ENCODE measurements at regions not wholly inside any gene's neighbourhood (a gene's known extent, or its start where the extent isn't known, plus 50 kb on each side); places are given as distances from the start of the nearest gene placed in this dataset.

GRCh38 chr6:96301781-96302180 is 219.8 kb upstream of the UFL1 start:
- H4K20me1 ChIP-seq (ENCODE audit: low read length), result no peaks in the 10 kb centered on the region
- no peaks in the 10 kb centered on the region for H3K79me2 ChIP-seq (ENCODE audit: low read length)
- no peak overlapping the region for H2AFZ ChIP-seq (ENCODE audit: low read length)
- no peak overlapping the region for H3K4me3 ChIP-seq (ENCODE audit: low read length)
- POLR2A ChIA-PET (ENCODE audit: unreplicated experiment), result no interaction called here
- no peaks in the 10 kb centered on the region for H3K36me3 ChIP-seq (ENCODE audit: low read depth, low read length)
- no peak overlapping the region for H3K9ac ChIP-seq (ENCODE audit: low read length)
- TF ChIP-seq CTCF (conservative IDR thresholded peaks at IDR 0.05; ENCODE audit: low read depth, low read length), result no peak
- TF ChIP-seq EZH2phosphoT487 (IDR thresholded peaks at IDR 0.05; ENCODE audit: borderline replicate concordance, low read length), result no peak
- TF ChIP-seq EZH2 (IDR thresholded peaks at IDR 0.05; ENCODE audit: low read length, unreplicated experiment), result no peak
- intact Hi-C loops (cut with micrococcal nuclease), result no loop called here
- no peaks in the 10 kb centered on the region for H3F3A ChIP-seq (ENCODE audit: low read length, unreplicated experiment)
- no peak for ATAC-seq
- no peaks in the 10 kb centered on the region for H3K9me2 ChIP-seq (replicated peaks; ENCODE audit: low read length)
- no peaks in the 10 kb centered on the region for H3K9me3 ChIP-seq (ENCODE audit: low read length)
- CTCF ChIA-PET, result no interaction called here
- no peak overlapping the region for H3K4me2 ChIP-seq (ENCODE audit: low read length)
- DNase-seq, result peak; percentile 2
- BruUV-seq (replicated peaks), result no TSS peak
- H3K27ac ChIP-seq (ENCODE audit: low read length), result no peak overlapping the region
- 0 out of 2 replicates have a peak, but pooled peaks cover 4% of the 10 kb centered on the region for H3K4me1 ChIP-seq (ENCODE audit: insufficient read depth, low read length)
- H3K27me3 ChIP-seq (ENCODE audit: low read length), result no peaks in the 10 kb centered on the region

GRCh38 chr6:96302991-96303390 is 218.6 kb upstream of the UFL1 start:
- H3K27me3 ChIP-seq (ENCODE audit: low read length), result no peaks in the 10 kb centered on the region
- H3F3A ChIP-seq (ENCODE audit: low read length, unreplicated experiment), result no peaks in the 10 kb centered on the region
- 0 out of 2 replicates have a peak, but pooled peaks cover 4% of the 10 kb centered on the region for H3K4me1 ChIP-seq (ENCODE audit: insufficient read depth, low read length)
- no peak for TF ChIP-seq EZH2phosphoT487 (IDR thresholded peaks at IDR 0.05; ENCODE audit: borderline replicate concordance, low read length)
- TF ChIP-seq CTCF (conservative IDR thresholded peaks at IDR 0.05; ENCODE audit: low read depth, low read length), result no peak
- TF ChIP-seq EZH2 (IDR thresholded peaks at IDR 0.05; ENCODE audit: low read length, unreplicated experiment), result no peak
- no peaks in the 10 kb centered on the region for H3K36me3 ChIP-seq (ENCODE audit: low read depth, low read length)
- ChIA-PET CTCF (no interaction called here), POLR2A (ENCODE audit: unreplicated experiment) (no interaction called here)
- no peak for ATAC-seq
- intact Hi-C loops (cut with micrococcal nuclease), result no loop called here
- H3K9me2 ChIP-seq (replicated peaks; ENCODE audit: low read length), result no peaks in the 10 kb centered on the region
- no TSS peak for BruUV-seq (replicated peaks)
- no peak for DNase-seq
- no peak overlapping the region for H2AFZ ChIP-seq (ENCODE audit: low read length)
- no peaks in the 10 kb centered on the region for H4K20me1 ChIP-seq (ENCODE audit: low read length)
- H3K27ac ChIP-seq (ENCODE audit: low read length), result no peak overlapping the region
- H3K79me2 ChIP-seq (ENCODE audit: low read length), result no peaks in the 10 kb centered on the region
- no peaks in the 10 kb centered on the region for H3K9me3 ChIP-seq (ENCODE audit: low read length)
- no peak overlapping the region for H3K4me2 ChIP-seq (ENCODE audit: low read length)
- no peak overlapping the region for H3K4me3 ChIP-seq (ENCODE audit: low read length)
- H3K9ac ChIP-seq (ENCODE audit: low read length), result no peak overlapping the region

GRCh38 chr6:96304997-96305396 is 216.6 kb upstream of the UFL1 start:
- DNase-seq, result peak; percentile 59
- no peak overlapping the region for H3K4me3 ChIP-seq (ENCODE audit: low read length)
- peak overlapping the region; percentile 52 for H3K4me2 ChIP-seq (ENCODE audit: low read length)
- no peaks in the 10 kb centered on the region for H3F3A ChIP-seq (ENCODE audit: low read length, unreplicated experiment)
- no peaks in the 10 kb centered on the region for H3K36me3 ChIP-seq (ENCODE audit: low read depth, low read length)
- H3K79me2 ChIP-seq (ENCODE audit: low read length), result no peaks in the 10 kb centered on the region
- H4K20me1 ChIP-seq (ENCODE audit: low read length), result no peaks in the 10 kb centered on the region
- BruUV-seq (replicated peaks), result no TSS peak
- H3K4me1 ChIP-seq (ENCODE audit: insufficient read depth, low read length), result 0 out of 2 replicates have a peak, but pooled peaks cover 4% of the 10 kb centered on the region
- no peaks in the 10 kb centered on the region for H3K9me2 ChIP-seq (replicated peaks; ENCODE audit: low read length)
- POLR2A ChIA-PET (ENCODE audit: unreplicated experiment), result no interaction called here
- H2AFZ ChIP-seq (ENCODE audit: low read length), result no peak overlapping the region
- intact Hi-C loops (cut with micrococcal nuclease), result no loop called here
- no peak; the same call in 1 of the 2 replicates for ATAC-seq
- no peak overlapping the region for H3K9ac ChIP-seq (ENCODE audit: low read length)
- H3K9me3 ChIP-seq (ENCODE audit: low read length), result no peaks in the 10 kb centered on the region
- H3K27ac ChIP-seq (ENCODE audit: low read length), result no peak overlapping the region
- H3K27me3 ChIP-seq (ENCODE audit: low read length), result no peaks in the 10 kb centered on the region
- CTCF ChIA-PET, result no interaction called here
- TF ChIP-seq EZH2 (IDR thresholded peaks at IDR 0.05; ENCODE audit: low read length, unreplicated experiment) (no peak), EZH2phosphoT487 (IDR thresholded peaks at IDR 0.05; ENCODE audit: borderline replicate concordance, low read length) (no peak), CTCF (conservative IDR thresholded peaks at IDR 0.05; ENCODE audit: low read depth, low read length) (no peak)

Measured in PC-3 (cell line).